GM19372 (cell line): ENCODE measurements at regions not wholly inside any gene's neighbourhood (a gene's known extent, or its start where the extent isn't known, plus 50 kb on each side); places are given as distances from the start of the nearest gene placed in this dataset.

Experiments used
- ATAC-seq: cut with Tn5 transposase; IDR thresholded peaks from one replicate; pipeline ENCODE4 v1.9.1; 2021; ENCODE audit warnings: mild to moderate bottlenecking, low read depth, moderate library complexity; ENCODE audit not compliant: unreplicated experiment

- no peak for ATAC-seq
Observed at GRCh38 chr11:122285070-122285988, 169.3 kb upstream of the BLID start.

- ATAC-seq, result no peak
Observed at GRCh38 chr11:122280870-122281269, 164.9 kb upstream of the BLID start.

- ATAC-seq, result no peak
Observed at GRCh38 chr11:122279194-122279593, 163.2 kb upstream of the BLID start.

- ATAC-seq, result no peak
Observed at GRCh38 chr11:122277493-122277892, 161.5 kb upstream of the BLID start.

GRCh38 chr11:122276221-122276620 is 160.2 kb upstream of the BLID start:
- no peak for ATAC-seq

- no peak for ATAC-seq
Observed at GRCh38 chr11:122275508-122275907, 159.5 kb upstream of the BLID start.

GRCh38 chr11:122273476-122274191 is 157.6 kb upstream of the BLID start:
- no peak for ATAC-seq

GRCh38 chr11:122271745-122272144 is 155.7 kb upstream of the BLID start:
- no peak for ATAC-seq

- no peak for ATAC-seq
Observed at GRCh38 chr11:122271137-122271536, 155.1 kb upstream of the BLID start.

- no peak for ATAC-seq
Observed at GRCh38 chr11:122270535-122270934, 154.5 kb upstream of the BLID start.

GRCh38 chr11:122269824-122270223 is 153.8 kb upstream of the BLID start:
- ATAC-seq, result no peak

GRCh38 chr11:122268601-122269130 is 152.7 kb upstream of the BLID start:
- ATAC-seq, result no peak

GRCh38 chr11:122267602-122268001 is 151.6 kb upstream of the BLID start:
- no peak for ATAC-seq

GRCh38 chr11:122265981-122266380 is 150.0 kb upstream of the BLID start:
- no peak for ATAC-seq

GRCh38 chr11:122264121-122264520 is 148.1 kb upstream of the BLID start:
- ATAC-seq, result no peak

GRCh38 chr11:122261546-122261945 is 145.5 kb upstream of the BLID start:
- no peak for ATAC-seq

- no peak for ATAC-seq
Observed at GRCh38 chr11:122259195-122259821, 143.3 kb upstream of the BLID start.

- no peak for ATAC-seq
Observed at GRCh38 chr11:122258446-122259194, 142.6 kb upstream of the BLID start.

- no peak for ATAC-seq
Observed at GRCh38 chr11:122253589-122254231, 137.7 kb upstream of the BLID start.

- ATAC-seq, result no peak
Observed at GRCh38 chr11:122248939-122249338, 132.9 kb upstream of the BLID start.
